GM12865 (cell line): ENCODE measurements at regions not wholly inside any gene's neighbourhood (a gene's known extent, or its start where the extent isn't known, plus 50 kb on each side); places are given as distances from the start of the nearest gene placed in this dataset.

Source experiments
- DNase-seq: peaks from one replicate; pipeline ENCODE4 v3.0.0; 2010; ENCODE audit warnings: low read depth
- H3K4me3 ChIP-seq: 2 replicates; pipeline ENCODE4 v1.5.1; 2011; ENCODE audit warnings: mild to moderate bottlenecking, low read depth, low read length, control low read depth
- TF ChIP-seq, protein P1 (sequence below): IDR thresholded peaks from 2 replicates; pipeline ENCODE4 v1.5.1; 2011; ENCODE audit warnings: low read length, control low read depth, low read depth, inconsistent platforms; ENCODE audit not compliant: insufficient read depth; ENCODE audit errors: missing control alignments

- TF ChIP-seq, protein P1, sequence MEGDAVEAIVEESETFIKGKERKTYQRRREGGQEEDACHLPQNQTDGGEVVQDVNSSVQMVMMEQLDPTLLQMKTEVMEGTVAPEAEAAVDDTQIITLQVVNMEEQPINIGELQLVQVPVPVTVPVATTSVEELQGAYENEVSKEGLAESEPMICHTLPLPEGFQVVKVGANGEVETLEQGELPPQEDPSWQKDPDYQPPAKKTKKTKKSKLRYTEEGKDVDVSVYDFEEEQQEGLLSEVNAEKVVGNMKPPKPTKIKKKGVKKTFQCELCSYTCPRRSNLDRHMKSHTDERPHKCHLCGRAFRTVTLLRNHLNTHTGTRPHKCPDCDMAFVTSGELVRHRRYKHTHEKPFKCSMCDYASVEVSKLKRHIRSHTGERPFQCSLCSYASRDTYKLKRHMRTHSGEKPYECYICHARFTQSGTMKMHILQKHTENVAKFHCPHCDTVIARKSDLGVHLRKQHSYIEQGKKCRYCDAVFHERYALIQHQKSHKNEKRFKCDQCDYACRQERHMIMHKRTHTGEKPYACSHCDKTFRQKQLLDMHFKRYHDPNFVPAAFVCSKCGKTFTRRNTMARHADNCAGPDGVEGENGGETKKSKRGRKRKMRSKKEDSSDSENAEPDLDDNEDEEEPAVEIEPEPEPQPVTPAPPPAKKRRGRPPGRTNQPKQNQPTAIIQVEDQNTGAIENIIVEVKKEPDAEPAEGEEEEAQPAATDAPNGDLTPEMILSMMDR = no peak
- H3K4me3 ChIP-seq = no peak overlapping the region
- no peak for DNase-seq
Measured at GRCh38 chr18:43819397-43819796, 542.1 kb upstream of the SYT4 start.

- no peak for DNase-seq
- TF ChIP-seq, protein P1 = no peak
- H3K4me3 ChIP-seq = no peak overlapping the region
Measured at GRCh38 chr18:43819873-43820272, 542.6 kb upstream of the SYT4 start.

DNA sequence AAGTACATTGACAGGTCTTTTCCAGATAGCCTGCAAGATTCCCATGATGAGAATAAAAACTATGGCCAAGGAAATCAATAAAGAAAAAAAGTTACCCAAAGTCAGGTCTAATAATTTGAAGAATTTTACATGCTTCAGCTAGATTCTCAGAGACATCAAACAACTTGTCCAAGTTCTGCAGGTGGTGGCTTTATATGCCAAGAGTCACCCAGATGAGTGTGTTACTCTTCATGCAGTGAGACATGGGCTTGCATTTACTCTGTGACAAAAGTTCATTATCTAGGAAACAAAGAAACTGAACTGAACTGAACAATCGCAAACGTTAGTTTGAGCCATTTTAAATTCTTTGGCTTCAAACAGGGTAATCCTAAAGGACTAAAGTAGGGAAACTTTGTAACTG lies 548.5 kb upstream of the SYT4 start:
- TF ChIP-seq, protein P1 = no peak
- H3K4me3 ChIP-seq = no peak overlapping the region
- DNase-seq = no peak

- no peak for DNase-seq
- TF ChIP-seq, protein P1 = no peak
- H3K4me3 ChIP-seq = no peak overlapping the region
Measured at GRCh38 chr18:43826215-43826614, 548.9 kb upstream of the SYT4 start.

- no peak for DNase-seq
- TF ChIP-seq, protein P1 = no peak
- no peak overlapping the region for H3K4me3 ChIP-seq
Measured at GRCh38 chr18:43827311-43827710, 550.0 kb upstream of the SYT4 start.

- H3K4me3 ChIP-seq = no peak overlapping the region
- DNase-seq = no peak
- TF ChIP-seq, protein P1 = no peak
Measured at GRCh38 chr18:43830303-43830702, 553.0 kb upstream of the SYT4 start.

- no peak for DNase-seq
- TF ChIP-seq, protein P1 = no peak
- no peak overlapping the region for H3K4me3 ChIP-seq
Measured at GRCh38 chr18:43830947-43831346, 553.7 kb upstream of the SYT4 start.
